HG02588 (cell line): ENCODE measurements at regions not wholly inside any gene's neighbourhood (a gene's known extent, or its start where the extent isn't known, plus 50 kb on each side); places are given as distances from the start of the nearest gene placed in this dataset.

ENCODE experiments used
- ATAC-seq: cut with Tn5 transposase; IDR thresholded peaks from one replicate; pipeline ENCODE4 v1.9.1; 2021; ENCODE audit warnings: mild to moderate bottlenecking, moderate library complexity; ENCODE audit not compliant: unreplicated experiment

GRCh38 chr5:91438871-91439270 is 55.8 kb upstream of the ARRDC3 start:
- no peak for ATAC-seq

GRCh38 chr5:91436241-91436640 is 53.1 kb upstream of the ARRDC3 start:
- ATAC-seq: no peak

GRCh38 chr5:91434348-91434747 is 51.2 kb upstream of the ARRDC3 start:
- ATAC-seq: no peak

DNA sequence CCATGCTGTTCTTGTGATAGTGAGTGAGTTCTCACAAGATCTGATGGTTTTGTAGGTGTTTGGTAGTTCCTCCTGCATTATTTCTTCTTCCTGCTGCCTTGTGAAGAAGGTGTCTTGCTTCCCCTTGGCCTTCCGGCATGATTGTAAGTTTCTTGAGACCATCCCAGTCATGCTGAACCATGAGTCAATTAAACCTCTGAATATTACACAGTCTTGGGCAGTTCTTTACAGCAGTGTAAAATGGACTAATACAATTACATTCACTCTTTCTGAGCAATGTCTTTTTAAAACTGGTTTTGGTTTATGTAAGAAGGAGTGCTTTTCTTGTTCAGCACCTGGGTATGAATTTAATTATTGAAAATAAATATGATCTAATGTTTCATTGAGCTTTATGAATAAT is 50.7 kb upstream of the ARRDC3 start:
- no peak for ATAC-seq
